Left colon (tissue), 2 donors: ENCODE measurements at regions not wholly inside any gene's neighbourhood (a gene's known extent, or its start where the extent isn't known, plus 50 kb on each side); places are given as distances from the start of the nearest gene placed in this dataset.
"Not testable (repeated sequence)": the region's sequence is repeated elsewhere in the genome, so short reads cannot be mapped to it uniquely, and the experiment has no call there.

Source experiments
- ATAC-seq: fragments of 200-7000 bp; cut with Tn5 transposase; one replicate; pipeline ENCODE4 v1.9.1; 2020; ENCODE audit warnings: mild to moderate bottlenecking, moderate library complexity
- DNase-seq, 2 donors: peaks; one replicate each; pipeline ENCODE4 v3.0.0-alpha.2; 2020
- intact Hi-C, 2 donors: fragments of 100-400 bp; cut with DNase I in 1 of 2; cut with micrococcal nuclease in 1 of 2; formaldehyde crosslinking; loops; one replicate each; pipeline versions ENCODE4 v1.11.2 to v1.14.0; 2022; cut with DNase I, micrococcal nuclease
- donor health status: DM: no; HTN: no; CAD: no.
- donor health status: DM: yes; HTN: yes; CAD: no.

- intact Hi-C loops = no loop called here
- DNase-seq (no peak), ATAC-seq (no peak)
Observed at GRCh38 chr18:34280000-34280399, 55.3 kb upstream of the NOL4 start.

- ATAC-seq (no peak), DNase-seq (no peak)
- intact Hi-C loops = no loop called here
Observed at GRCh38 chr18:34280653-34281052, 55.9 kb upstream of the NOL4 start.

- DNase-seq = no peak
- intact Hi-C loops = no loop called here
- no peak for ATAC-seq
Observed at GRCh38 chr18:34281290-34281689, 56.6 kb upstream of the NOL4 start.

- intact Hi-C loops = no loop called here
- ATAC-seq (no peak), DNase-seq (no peak)
Observed at GRCh38 chr18:34281722-34282121, 57.0 kb upstream of the NOL4 start.

- DNase-seq (no peak), ATAC-seq (no peak)
- intact Hi-C loops = no loop called here
Observed at GRCh38 chr18:34283506-34283905, 58.8 kb upstream of the NOL4 start.

GRCh38 chr18:34287825-34288224, 63.1 kb upstream of the NOL4 start:
- ATAC-seq = no peak

GRCh38 chr18:34292594-34292993, 67.9 kb upstream of the NOL4 start:
- DNase-seq = no peak
- ATAC-seq = no peak
- intact Hi-C loops = no loop called here

More at GRCh38 chr18:34287825-34288224, 63.1 kb upstream of the NOL4 start:
- intact Hi-C loops = no loop called here
- DNase-seq = no peak

- DNase-seq = no peak
- intact Hi-C loops = no loop called here
- no peak for ATAC-seq
Observed at GRCh38 chr18:34297287-34297686, 72.6 kb upstream of the NOL4 start.

- intact Hi-C loops = no loop called here
- no peak for DNase-seq
- no peak for ATAC-seq
Observed at GRCh38 chr18:34299828-34300227, 75.1 kb upstream of the NOL4 start.

GRCh38 chr18:34311468-34311867, 86.8 kb upstream of the NOL4 start:
- intact Hi-C loops = no loop called here
- DNase-seq (no peak), ATAC-seq (no peak)

GRCh38 chr18:34314847-34315246, 90.1 kb upstream of the NOL4 start:
- DNase-seq (no peak), ATAC-seq (no peak)
- intact Hi-C loops = no loop called here

GRCh38 chr18:34315591-34316352, 91.1 kb upstream of the NOL4 start:
- no peak for ATAC-seq
- intact Hi-C loops = no loop called here
- DNase-seq = no peak

GRCh38 chr18:34320267-34320666, 95.6 kb upstream of the NOL4 start:
- DNase-seq (no peak), ATAC-seq (no peak)
- intact Hi-C loops = loop anchor here in 1 of 2 donors (5.0 kb wide), 1 partner anchor 198 kb away; no protein-coding TSS in a partner anchor

- ATAC-seq (peak; percentile 75), DNase-seq (no peak)
- intact Hi-C loops = loop anchor here in 1 of 2 donors (5.0 kb wide), 1 partner anchor 199 kb away; no protein-coding TSS in a partner anchor
Observed at GRCh38 chr18:34321066-34321465, 96.4 kb upstream of the NOL4 start.

GRCh38 chr18:34322365-34323289, 97.9 kb upstream of the NOL4 start:
- ATAC-seq (peak; percentile 71), DNase-seq (peak in 1 of 2 donors; percentile 85)
- intact Hi-C loops = loop anchor here in 1 of 2 donors (5.0 kb wide), 1 partner anchor 200 kb away; no protein-coding TSS in a partner anchor

GRCh38 chr18:34329840-34330239, 105.1 kb upstream of the NOL4 start:
- ATAC-seq (peak; percentile 65), DNase-seq (no peak)
- intact Hi-C loops = no loop called here

GRCh38 chr18:34330308-34330707, 105.6 kb upstream of the NOL4 start:
- ATAC-seq = peak; percentile 94
- no peak for DNase-seq
- intact Hi-C loops = no loop called here

- DNase-seq, intact Hi-C loops: not testable (repeated sequence)
- peak; percentile 74 for ATAC-seq
Observed at GRCh38 chr18:34330907-34331306, 106.2 kb upstream of the NOL4 start.

GRCh38 chr18:34331343-34331742, 106.6 kb upstream of the NOL4 start:
- peak; percentile 62 for ATAC-seq
- peak; percentile 33 to 74 for DNase-seq
- intact Hi-C loops = not testable (repeated sequence)

- no peak for DNase-seq
- no peak for ATAC-seq
- intact Hi-C loops = no loop called here
Observed at GRCh38 chr18:34339155-34339554, 114.4 kb upstream of the NOL4 start.
